HG03196 (cell line): ENCODE measurements at regions not wholly inside any gene's neighbourhood (a gene's known extent, or its start where the extent isn't known, plus 50 kb on each side); places are given as distances from the start of the nearest gene placed in this dataset.
"Not testable (repeated sequence)": the region's sequence is repeated elsewhere in the genome, so short reads cannot be mapped to it uniquely, and the experiment has no call there.

Experiments
- ATAC-seq: cut with Tn5 transposase; IDR thresholded peaks from one replicate; pipeline ENCODE4 v1.9.1; 2021; ENCODE audit not compliant: unreplicated experiment

- no peak for ATAC-seq
Measured at GRCh38 chr10:21293518-21294356, 231.7 kb downstream of the SKIDA1 start.

- ATAC-seq = no peak
Measured at GRCh38 chr10:21292763-21293517, 232.5 kb downstream of the SKIDA1 start.

DNA sequence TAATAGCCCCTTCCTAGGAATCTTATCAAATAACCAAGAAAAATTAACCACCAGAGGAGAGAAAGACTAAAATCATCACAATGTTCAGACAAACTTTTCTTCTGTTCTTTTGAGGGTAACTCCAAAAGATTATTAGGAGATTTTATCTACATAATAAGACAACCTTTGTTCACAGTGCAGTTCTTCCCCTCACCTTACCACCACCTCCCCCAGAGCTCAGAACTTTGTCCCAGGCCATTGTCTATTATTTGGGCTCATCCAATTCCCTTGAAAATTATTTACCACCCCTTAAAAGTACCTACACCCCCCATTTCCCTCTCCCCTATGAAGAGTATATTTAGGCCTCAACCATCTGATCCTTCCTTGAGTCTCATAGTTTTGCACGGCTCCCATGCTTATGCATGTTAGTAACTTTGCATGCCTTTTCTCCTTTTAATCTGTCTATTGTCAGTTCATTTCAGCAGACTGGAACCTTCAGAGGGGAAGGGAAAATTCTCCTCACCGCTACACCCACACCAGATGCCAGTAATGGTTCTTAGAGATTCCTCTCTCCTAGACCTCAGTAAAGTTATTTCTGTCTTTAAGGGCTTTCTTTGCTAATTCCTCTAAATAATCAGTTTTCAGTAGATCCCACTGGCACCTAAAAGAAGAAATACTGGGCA is 234.9 kb downstream of the SKIDA1 start:
- ATAC-seq = no peak

- ATAC-seq = no peak
Measured at GRCh38 chr10:21289961-21290360, 235.5 kb downstream of the SKIDA1 start.

GRCh38 chr10:21289271-21289670 is 236.2 kb downstream of the SKIDA1 start:
- no peak for ATAC-seq

DNA sequence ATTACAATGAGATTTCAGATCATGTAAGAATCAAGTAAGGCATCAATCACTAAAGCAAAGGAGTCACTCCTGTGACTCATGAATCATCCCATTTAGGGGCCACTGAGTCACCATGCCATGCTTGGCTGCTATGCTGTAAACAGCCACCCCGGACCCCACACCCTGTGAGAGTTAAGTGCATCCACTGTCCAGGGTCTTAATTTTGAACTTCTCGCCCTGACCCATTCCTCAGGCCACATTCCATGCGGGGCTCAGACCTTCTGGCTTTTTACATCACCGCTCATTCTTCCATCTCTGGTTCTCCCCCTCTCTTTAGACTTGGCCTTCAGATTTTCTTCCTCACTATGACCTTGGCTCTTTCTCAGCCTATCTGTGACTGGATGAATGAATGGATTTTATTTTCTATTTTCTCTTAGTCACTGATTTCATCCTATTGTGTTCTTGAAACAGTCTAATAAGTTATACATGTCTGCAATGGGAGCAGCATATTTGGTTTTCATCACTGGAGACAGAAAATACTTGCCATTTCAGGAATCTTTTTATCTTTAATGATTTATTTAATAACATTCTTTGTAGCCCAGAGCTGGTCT is 239.6 kb downstream of the SKIDA1 start:
- ATAC-seq = no peak

DNA sequence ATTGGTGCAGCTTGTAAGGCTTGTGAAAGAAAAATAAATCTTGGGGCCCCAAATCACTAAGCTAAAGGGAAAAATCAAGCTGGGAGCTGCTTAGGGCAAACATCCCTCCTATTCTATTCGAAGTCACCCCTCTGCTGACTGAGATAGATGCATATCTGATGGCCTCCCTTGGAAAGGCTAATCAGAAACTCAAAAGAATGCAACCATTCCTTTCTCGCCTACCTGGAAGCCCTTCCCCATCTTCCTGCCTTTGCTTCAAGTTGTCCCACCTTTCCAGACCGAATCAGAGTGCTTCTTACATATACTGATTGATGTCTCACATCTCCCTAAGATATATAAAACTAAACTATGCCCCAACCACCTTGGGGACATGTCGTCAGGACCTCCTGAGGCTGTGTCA is 240.3 kb downstream of the SKIDA1 start:
- ATAC-seq = no peak

- no peak for ATAC-seq
Measured at GRCh38 chr10:21284301-21284700, 241.2 kb downstream of the SKIDA1 start.

- ATAC-seq = not testable (repeated sequence)
Measured at GRCh38 chr10:21283053-21283452, 242.4 kb downstream of the SKIDA1 start.

DNA sequence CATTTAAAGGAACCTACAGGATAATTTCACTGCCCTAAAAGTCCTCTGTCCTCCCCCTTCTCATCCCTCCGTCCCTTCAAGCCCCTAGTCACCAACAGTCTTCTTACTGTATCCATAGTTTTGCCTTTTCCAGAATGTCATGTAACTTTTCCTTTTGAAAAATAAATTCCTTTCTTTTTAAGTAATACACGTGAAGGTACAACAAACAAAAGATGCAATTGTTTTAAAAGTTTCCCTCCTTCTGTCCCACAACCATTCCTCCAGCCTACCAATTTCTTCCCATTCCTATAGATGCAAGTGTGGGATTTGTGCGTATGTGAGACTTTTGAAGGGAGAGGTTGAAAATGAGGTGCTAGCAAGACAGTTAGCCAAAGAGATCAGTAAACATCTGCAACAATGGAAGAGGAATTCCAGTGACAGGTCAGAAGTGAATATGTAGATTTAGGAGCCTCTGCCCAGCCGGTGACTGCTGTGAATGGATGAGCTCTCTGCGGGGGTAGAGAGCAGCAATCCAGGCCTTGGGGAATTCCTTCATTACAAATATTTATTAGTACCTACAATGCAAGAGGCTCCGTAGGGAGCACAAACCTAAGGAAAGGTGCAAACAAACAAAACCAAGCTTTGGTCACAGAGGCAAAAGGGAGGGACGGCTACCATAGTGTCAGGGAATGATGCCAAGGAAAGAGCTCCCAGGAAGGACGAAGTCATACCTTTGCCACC is 243.6 kb downstream of the SKIDA1 start:
- ATAC-seq = no peak

DNA sequence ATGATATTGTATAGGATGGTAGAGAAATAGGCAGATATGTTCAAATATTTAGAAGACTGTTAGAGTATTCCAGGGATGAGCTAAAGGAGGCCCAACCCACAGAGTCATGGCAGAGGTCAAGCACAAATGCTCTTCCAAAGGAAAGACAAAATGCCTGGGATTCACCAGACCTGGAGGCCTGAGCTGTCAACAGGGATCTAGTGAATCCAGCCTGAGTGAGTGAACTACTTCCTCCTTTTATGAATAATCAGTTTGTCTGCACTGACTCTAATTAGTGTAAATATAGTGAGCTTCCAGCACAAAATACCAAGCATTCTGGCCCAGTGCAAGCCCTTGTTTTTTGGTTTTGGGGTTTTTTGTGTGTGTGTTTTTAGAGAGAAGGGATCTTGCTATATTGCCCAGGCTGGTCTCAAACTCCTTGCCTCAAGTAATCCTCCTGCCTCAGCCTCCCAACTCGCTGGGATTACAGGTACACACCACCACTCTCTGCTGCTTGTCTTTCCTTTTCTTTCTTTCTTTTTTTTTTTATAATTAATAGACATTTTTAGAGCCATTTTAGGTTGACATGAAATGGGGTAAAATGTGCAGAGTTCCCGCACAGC is 244.4 kb downstream of the SKIDA1 start:
- no peak for ATAC-seq

GRCh38 chr10:21280037-21280436 is 245.4 kb downstream of the SKIDA1 start:
- ATAC-seq = no peak

DNA sequence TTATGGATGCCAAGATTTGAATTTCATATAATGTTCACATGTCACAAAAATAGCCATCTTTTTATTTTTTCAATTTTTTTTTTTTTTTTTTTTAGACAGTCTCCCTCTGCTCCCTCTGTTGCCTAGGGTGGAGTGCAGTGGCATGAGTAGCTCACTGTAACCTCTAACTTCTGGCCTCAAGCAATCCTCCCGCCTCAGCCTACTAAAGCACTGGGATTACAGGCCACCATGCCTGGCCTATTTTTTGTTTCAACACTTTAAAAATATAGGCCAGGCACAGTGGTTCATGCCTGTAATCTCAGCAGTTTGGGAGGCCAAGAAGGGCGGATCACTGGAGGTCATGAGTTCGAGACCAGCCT is 246.3 kb downstream of the SKIDA1 start:
- ATAC-seq = no peak

DNA sequence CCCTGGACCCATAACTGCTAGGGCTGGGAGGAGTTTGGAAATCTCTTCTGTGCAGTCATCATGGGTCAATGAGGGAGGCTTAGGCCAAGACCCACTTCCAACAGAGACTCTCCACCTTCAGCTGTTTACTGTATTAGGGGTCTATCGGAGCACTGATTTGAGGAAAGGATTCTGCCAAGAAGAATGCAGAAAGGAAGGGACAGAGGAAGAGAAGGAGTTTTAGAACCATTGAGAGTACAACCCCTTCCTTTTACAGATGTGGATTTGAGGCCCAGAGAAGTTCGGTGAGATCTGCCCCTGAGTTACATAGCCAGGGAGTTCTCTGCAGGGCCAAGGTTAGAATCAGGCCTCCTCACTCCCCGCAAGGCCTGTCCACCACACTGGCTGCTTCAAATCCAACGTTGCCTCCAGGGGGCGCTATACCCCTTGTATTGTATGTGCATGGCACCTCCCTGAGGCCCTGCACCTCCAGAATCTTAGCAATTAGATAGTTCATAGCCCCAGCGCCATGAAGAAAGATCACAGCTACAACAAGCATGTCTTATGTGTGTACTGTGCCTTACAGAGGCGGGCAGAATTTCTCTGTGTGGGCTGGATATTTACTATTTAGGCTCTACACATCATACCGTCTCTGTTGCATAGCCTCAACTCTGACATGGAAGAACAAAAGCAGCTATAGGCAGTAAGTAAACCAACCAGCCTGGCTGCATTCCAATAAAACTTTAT is 246.8 kb downstream of the SKIDA1 start:
- ATAC-seq = no peak

DNA sequence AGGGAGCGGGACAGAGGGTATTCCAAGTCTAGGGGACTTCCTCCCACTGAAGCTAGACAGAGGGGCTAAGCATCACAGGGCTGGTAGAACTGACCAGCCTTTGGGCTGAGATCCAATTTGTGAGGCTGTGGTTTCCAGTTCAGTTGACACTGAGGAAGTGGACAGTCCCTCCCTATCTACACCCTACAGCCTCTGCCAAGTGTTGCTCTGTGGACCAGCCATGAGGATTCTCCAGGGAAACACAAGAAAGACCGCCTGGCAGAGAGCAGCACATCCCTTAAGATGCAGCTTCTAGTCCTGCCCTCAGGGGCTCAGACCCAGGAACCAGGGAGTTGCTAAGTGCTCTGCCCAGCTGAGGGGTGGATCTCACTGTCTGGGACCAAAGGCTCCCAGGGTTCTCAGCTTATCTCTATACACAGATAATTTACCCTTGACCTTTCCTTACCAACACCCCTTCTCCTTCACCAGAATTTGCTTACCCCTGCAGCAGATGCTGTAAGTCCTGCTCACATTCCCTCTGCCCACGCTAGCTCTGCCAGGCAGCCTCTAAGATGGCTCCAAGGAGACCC is 252.0 kb downstream of the SKIDA1 start:
- no peak for ATAC-seq

DNA sequence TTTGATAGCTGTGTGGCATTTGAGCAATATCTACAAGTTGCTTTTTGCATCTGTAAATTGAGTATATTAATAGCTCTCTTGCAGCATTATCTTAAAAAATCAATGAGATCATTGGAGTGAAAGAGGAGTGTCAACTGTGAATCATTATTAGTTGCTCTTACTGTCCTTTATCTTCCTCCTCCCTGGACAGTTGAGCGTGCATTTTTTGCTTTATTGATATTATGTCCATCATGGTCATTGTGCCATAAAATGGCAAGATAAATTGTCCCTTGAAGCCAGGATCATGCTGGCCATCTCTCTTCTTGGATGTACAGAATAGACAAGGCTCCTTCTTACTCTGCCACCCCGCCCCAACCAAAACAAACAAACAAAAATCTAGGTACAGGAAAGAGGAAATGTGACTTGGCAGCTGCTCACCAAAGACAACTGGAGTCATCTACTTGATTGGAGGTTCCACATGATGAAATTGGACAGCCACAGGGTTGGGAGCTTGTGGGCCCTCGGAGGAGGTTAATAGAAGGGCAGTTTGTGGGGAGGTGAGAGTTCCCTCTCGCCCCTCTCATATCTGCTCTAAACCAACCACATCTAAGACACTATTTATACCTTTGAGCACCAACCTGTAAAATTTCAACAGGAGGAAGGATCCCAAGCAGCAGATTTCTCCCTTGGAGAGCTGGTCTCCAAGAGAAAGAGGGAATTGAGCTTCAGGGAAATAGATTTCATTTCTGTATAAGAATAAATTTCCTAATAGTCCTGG is 252.7 kb downstream of the SKIDA1 start:
- ATAC-seq = no peak

DNA sequence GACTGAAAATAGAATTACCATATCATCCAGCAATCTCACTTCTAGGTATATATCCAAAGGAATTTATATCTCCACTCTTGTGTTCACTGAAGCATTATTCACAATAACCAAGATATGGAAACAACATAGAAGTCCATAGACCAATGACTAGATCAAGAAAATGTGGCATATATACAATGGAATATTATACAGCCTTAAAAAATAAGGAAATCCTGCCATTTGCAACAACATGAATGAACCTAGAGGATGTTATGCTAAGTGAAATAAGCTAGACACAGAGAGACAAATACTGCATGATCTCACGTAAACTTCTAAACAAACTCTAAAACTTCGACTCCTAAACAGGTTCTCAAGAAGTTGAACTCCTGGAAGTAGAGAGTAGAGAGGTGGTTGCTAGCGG is 254.5 kb downstream of the SKIDA1 start:
- no peak for ATAC-seq

- no peak for ATAC-seq
Measured at GRCh38 chr10:21269289-21269688, 256.2 kb downstream of the SKIDA1 start.

GRCh38 chr10:21265622-21266021 is 259.9 kb downstream of the SKIDA1 start:
- ATAC-seq = no peak
